ENCODE measurements at regions not wholly inside any gene's neighbourhood (a gene's known extent, or its start where the extent isn't known, plus 50 kb on each side); places are given as distances from the start of the nearest gene placed in this dataset.

- TF ChIP-seq EZH2 (IDR thresholded peaks at IDR 0.05; ENCODE audit: low read length, missing control alignments) (no peak), CTCF (conservative IDR thresholded peaks at IDR 0.05 in 1 of 2, IDR thresholded peaks at IDR 0.05 in 1 of 2; ENCODE audit: low read depth in 1 of 2, low read length in 2 of 2) (peak; percentile 33 to 45)
- H3K4me3 ChIP-seq (replicated peaks in 1 of 4; ENCODE audit: control extremely low read depth in 1 of 4, insufficient read depth in 1 of 4, low read depth in 3 of 4, low read length in 4 of 4), result no peak overlapping the region
- no peaks in the 10 kb centered on the region for H3K4me1 ChIP-seq (ENCODE audit: control insufficient read depth, extremely low read depth, insufficient read depth, low read length)
- DNase-seq (ENCODE audit: low read depth in 2 of 2), result no peak
- no peaks in the 10 kb centered on the region for H3K36me3 ChIP-seq (ENCODE audit: control insufficient read depth, insufficient read depth, low read length)
- H3K9me3 ChIP-seq (ENCODE audit: control insufficient read depth, insufficient read depth, low read depth, low read length), result no peaks in the 10 kb centered on the region
- no peaks in the 10 kb centered on the region for H3K79me2 ChIP-seq (ENCODE audit: control insufficient read depth, insufficient read depth, low read length)
- no peak overlapping the region for H3K27ac ChIP-seq (ENCODE audit: insufficient read depth, low read length)
- no peaks in the 10 kb centered on the region for H3K27me3 ChIP-seq (ENCODE audit: control insufficient read depth, insufficient read depth, low read length)
- no peak overlapping the region for H2AFZ ChIP-seq (ENCODE audit: low read length)
- no peaks in the 10 kb centered on the region for H4K20me1 ChIP-seq (ENCODE audit: control insufficient read depth, extremely low read depth, insufficient read depth, low read length)
- no peak overlapping the region for H3K9ac ChIP-seq (ENCODE audit: insufficient read depth, low read length)
- no peak overlapping the region for H3K4me2 ChIP-seq (ENCODE audit: extremely low read depth, insufficient read depth, low read length)
Observed at GRCh38 chr20:33915726-33916331, 77.9 kb upstream of the RALY start.

GRCh38 chr20:33916768-33917167 is 76.9 kb upstream of the RALY start:
- TF ChIP-seq EZH2 (IDR thresholded peaks at IDR 0.05; ENCODE audit: low read length, missing control alignments) (no peak), CTCF (conservative IDR thresholded peaks at IDR 0.05 in 1 of 2, IDR thresholded peaks at IDR 0.05 in 1 of 2; ENCODE audit: low read depth in 1 of 2, low read length in 2 of 2) (no peak)
- no peak overlapping the region for H3K4me3 ChIP-seq (replicated peaks in 1 of 4; ENCODE audit: control extremely low read depth in 1 of 4, insufficient read depth in 1 of 4, low read depth in 3 of 4, low read length in 4 of 4)
- no peaks in the 10 kb centered on the region for H3K79me2 ChIP-seq (ENCODE audit: control insufficient read depth, insufficient read depth, low read length)
- H4K20me1 ChIP-seq (ENCODE audit: control insufficient read depth, extremely low read depth, insufficient read depth, low read length), result no peaks in the 10 kb centered on the region
- no peaks in the 10 kb centered on the region for H3K27me3 ChIP-seq (ENCODE audit: control insufficient read depth, insufficient read depth, low read length)
- DNase-seq (ENCODE audit: low read depth in 2 of 2), result no peak
- no peak overlapping the region for H3K4me2 ChIP-seq (ENCODE audit: extremely low read depth, insufficient read depth, low read length)
- H3K36me3 ChIP-seq (ENCODE audit: control insufficient read depth, insufficient read depth, low read length), result no peaks in the 10 kb centered on the region
- no peak overlapping the region for H2AFZ ChIP-seq (ENCODE audit: low read length)
- no peak overlapping the region for H3K27ac ChIP-seq (ENCODE audit: insufficient read depth, low read length)
- H3K9ac ChIP-seq (ENCODE audit: insufficient read depth, low read length), result no peak overlapping the region
- H3K9me3 ChIP-seq (ENCODE audit: control insufficient read depth, insufficient read depth, low read depth, low read length), result no peaks in the 10 kb centered on the region
- no peaks in the 10 kb centered on the region for H3K4me1 ChIP-seq (ENCODE audit: control insufficient read depth, extremely low read depth, insufficient read depth, low read length)

- no peak for TF ChIP-seq EZH2 (IDR thresholded peaks at IDR 0.05; ENCODE audit: low read length, missing control alignments)
- TF ChIP-seq CTCF (conservative IDR thresholded peaks at IDR 0.05 in 1 of 2, IDR thresholded peaks at IDR 0.05 in 1 of 2; ENCODE audit: low read depth in 1 of 2, low read length in 2 of 2), result no peak
- H3K4me2 ChIP-seq (ENCODE audit: extremely low read depth, insufficient read depth, low read length), result no peak overlapping the region
- H3K36me3 ChIP-seq (ENCODE audit: control insufficient read depth, insufficient read depth, low read length), result no peaks in the 10 kb centered on the region
- no peak for DNase-seq (ENCODE audit: low read depth in 2 of 2)
- no peak overlapping the region for H3K4me3 ChIP-seq (replicated peaks in 1 of 4; ENCODE audit: control extremely low read depth in 1 of 4, insufficient read depth in 1 of 4, low read depth in 3 of 4, low read length in 4 of 4)
- no peaks in the 10 kb centered on the region for H3K4me1 ChIP-seq (ENCODE audit: control insufficient read depth, extremely low read depth, insufficient read depth, low read length)
- no peaks in the 10 kb centered on the region for H3K27me3 ChIP-seq (ENCODE audit: control insufficient read depth, insufficient read depth, low read length)
- H4K20me1 ChIP-seq (ENCODE audit: control insufficient read depth, extremely low read depth, insufficient read depth, low read length), result no peaks in the 10 kb centered on the region
- H3K79me2 ChIP-seq (ENCODE audit: control insufficient read depth, insufficient read depth, low read length), result no peaks in the 10 kb centered on the region
- H3K9me3 ChIP-seq (ENCODE audit: control insufficient read depth, insufficient read depth, low read depth, low read length), result no peaks in the 10 kb centered on the region
- no peak overlapping the region for H3K9ac ChIP-seq (ENCODE audit: insufficient read depth, low read length)
- no peak overlapping the region for H2AFZ ChIP-seq (ENCODE audit: low read length)
- no peak overlapping the region for H3K27ac ChIP-seq (ENCODE audit: insufficient read depth, low read length)
Observed at GRCh38 chr20:33917831-33918525, 75.7 kb upstream of the RALY start.

Data from fibroblast of lung (primary cell).